ENCODE measurements at regions not wholly inside any gene's neighbourhood (a gene's known extent, or its start where the extent isn't known, plus 50 kb on each side); places are given as distances from the start of the nearest gene placed in this dataset.

GRCh38 chr10:131691481-131692090, 209.2 kb upstream of the PPP2R2D start:
- DNase-seq (ENCODE audit: low spot score in 2 of 2), result no peak

GRCh38 chr10:131692176-131692575, 208.6 kb upstream of the PPP2R2D start:
- no peak for ATAC-seq (replicated peaks; ENCODE audit: extremely low read depth, poor library complexity, severe bottlenecking)
- no peaks in the 10 kb centered on the region for H3K9me3 Mint-ChIP-seq
- no peaks in the 10 kb centered on the region for H3K4me1 Mint-ChIP-seq
- no peak overlapping the region for H3K4me3 Mint-ChIP-seq
- H3K27me3 Mint-ChIP-seq, result no peaks in the 10 kb centered on the region
- no peaks in the 10 kb centered on the region for H3K36me3 Mint-ChIP-seq (ENCODE audit: insufficient read depth)
- H3K27ac Mint-ChIP-seq (ENCODE audit: low read depth), result no peak overlapping the region
- no peak for DNase-seq (ENCODE audit: low spot score in 2 of 2)

More at GRCh38 chr10:131691481-131692090, 209.2 kb upstream of the PPP2R2D start:
- Mint-ChIP-seq H3K27ac (ENCODE audit: low read depth) (no peak overlapping the region), H3K9me3 (no peaks in the 10 kb centered on the region), H3K4me1 (no peaks in the 10 kb centered on the region), H3K27me3 (no peaks in the 10 kb centered on the region), H3K36me3 (ENCODE audit: insufficient read depth) (no peaks in the 10 kb centered on the region), H3K4me3 (no peak overlapping the region)
- ATAC-seq (replicated peaks; ENCODE audit: extremely low read depth, poor library complexity, severe bottlenecking), result no peak

DNA sequence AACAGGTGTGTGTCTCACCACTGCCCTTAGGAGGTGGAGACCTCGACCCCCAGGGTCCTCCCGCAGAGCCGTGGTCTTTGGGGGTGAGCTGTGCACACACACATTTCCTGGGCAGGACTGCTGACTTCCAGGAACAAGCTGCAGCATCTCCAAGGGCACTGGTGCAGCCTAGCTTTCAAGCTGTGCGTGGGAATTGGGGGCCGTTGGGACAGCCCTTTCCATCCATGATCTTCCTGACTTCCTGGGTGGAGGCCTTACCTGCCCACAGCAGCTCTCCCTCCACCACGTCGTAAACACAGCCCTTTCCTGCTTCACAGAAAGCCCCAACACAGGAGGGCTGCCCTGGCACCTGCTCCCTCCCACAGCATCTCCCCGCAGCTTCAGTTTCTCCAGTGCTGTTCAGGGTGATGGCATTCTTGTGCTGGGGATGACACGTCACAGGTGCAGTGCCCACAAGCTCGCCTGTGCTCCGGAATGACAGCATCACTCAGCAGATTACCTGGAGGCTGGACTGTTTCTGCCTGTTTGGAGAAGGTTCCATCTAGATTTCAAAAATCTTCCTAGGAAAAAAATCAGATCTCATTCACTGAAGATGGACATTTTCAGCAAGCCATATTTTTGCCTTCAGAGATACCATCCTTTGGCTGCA, 208.0 kb upstream of the PPP2R2D start:
- no peaks in the 10 kb centered on the region for H3K27me3 Mint-ChIP-seq
- no peak for DNase-seq (ENCODE audit: low spot score in 2 of 2)

GRCh38 chr10:131693766-131694165, 207.0 kb upstream of the PPP2R2D start:
- no peaks in the 10 kb centered on the region for H3K4me1 Mint-ChIP-seq
- H3K4me3 Mint-ChIP-seq, result no peak overlapping the region
- DNase-seq (ENCODE audit: low spot score in 2 of 2) (no peak), ATAC-seq (replicated peaks; ENCODE audit: extremely low read depth, poor library complexity, severe bottlenecking) (no peak)
- no peaks in the 10 kb centered on the region for H3K36me3 Mint-ChIP-seq (ENCODE audit: insufficient read depth)
- H3K27ac Mint-ChIP-seq (ENCODE audit: low read depth), result no peak overlapping the region
- H3K27me3 Mint-ChIP-seq, result no peaks in the 10 kb centered on the region
- no peaks in the 10 kb centered on the region for H3K9me3 Mint-ChIP-seq

More for the DNA sequence above, 208.0 kb upstream of the PPP2R2D start:
- H3K36me3 Mint-ChIP-seq (ENCODE audit: insufficient read depth), result no peaks in the 10 kb centered on the region
- no peaks in the 10 kb centered on the region for H3K4me1 Mint-ChIP-seq
- no peak overlapping the region for H3K27ac Mint-ChIP-seq (ENCODE audit: low read depth)
- ATAC-seq (replicated peaks; ENCODE audit: extremely low read depth, poor library complexity, severe bottlenecking), result no peak
- H3K9me3 Mint-ChIP-seq, result no peaks in the 10 kb centered on the region
- H3K4me3 Mint-ChIP-seq, result no peak overlapping the region

DNA sequence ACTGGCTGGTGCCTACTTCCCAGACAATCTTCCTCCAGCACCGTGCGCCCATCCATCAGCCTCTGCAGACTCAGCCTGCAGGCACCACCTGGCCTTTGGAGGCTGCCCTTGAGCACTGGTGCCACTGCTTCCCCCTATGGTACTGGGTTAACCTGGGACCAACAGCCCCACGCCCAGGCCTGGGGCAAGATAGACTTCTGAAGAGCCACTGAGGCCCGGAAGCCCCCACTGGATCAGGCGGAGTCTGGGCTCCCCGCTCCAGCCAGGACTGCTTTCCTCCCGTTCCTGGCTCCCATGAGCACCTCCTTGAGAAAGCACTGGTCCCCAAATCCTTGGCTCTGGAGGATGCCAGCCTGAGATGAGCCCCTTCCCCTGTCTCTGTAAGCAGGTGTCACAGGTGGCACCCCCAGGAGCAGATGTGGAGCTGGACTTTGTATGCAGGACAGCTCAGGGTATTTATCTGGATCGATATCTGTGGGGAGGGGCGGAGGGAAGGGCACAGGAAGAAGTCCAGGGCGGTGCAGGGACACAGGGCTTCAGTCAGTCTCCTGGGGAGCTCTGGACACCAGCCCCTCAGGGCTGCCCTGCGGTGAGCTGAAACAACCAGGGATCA, 206.5 kb upstream of the PPP2R2D start:
- DNase-seq (ENCODE audit: low spot score in 2 of 2) (no peak), ATAC-seq (replicated peaks; ENCODE audit: extremely low read depth, poor library complexity, severe bottlenecking) (no peak)
- no peaks in the 10 kb centered on the region for H3K4me1 Mint-ChIP-seq
- H3K27ac Mint-ChIP-seq (ENCODE audit: low read depth), result no peak overlapping the region
- H3K36me3 Mint-ChIP-seq (ENCODE audit: insufficient read depth), result no peaks in the 10 kb centered on the region
- H3K9me3 Mint-ChIP-seq, result no peaks in the 10 kb centered on the region
- H3K27me3 Mint-ChIP-seq, result no peaks in the 10 kb centered on the region
- H3K4me3 Mint-ChIP-seq, result no peak overlapping the region

DNA sequence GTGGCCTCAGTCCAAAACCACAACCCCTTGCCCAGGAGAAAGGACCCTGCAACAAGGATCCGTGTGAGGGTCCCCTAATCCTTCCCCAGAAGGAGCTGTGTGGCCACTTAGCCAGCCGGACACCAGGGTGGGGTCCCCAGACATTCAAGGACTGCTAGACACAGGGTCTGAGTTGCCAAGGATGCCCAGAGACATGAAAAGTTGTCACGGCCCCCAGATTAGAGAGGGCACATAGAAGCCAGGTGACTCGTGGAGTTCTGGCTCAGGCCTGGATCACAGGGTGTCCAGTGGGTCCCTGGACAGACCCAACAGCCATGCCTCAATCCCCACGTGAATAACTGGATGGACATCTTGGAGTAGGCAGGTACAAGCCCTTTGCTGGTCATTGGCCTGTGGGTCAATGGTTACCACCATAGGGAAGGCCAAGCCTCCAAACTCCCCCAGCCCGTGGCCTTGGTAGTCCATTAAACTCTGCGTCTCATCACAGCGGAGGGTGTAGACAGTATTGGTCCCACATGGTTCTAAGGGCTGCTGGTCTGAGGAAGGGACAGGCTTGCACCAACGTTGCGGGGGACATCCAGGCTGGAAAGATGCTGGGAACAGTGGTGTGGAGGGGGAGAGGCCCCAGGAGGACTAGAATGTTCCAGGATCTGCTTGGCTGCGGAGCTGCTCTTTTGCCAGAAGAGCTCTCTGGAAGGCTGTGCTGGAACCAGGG, 205.9 kb upstream of the PPP2R2D start:
- DNase-seq (ENCODE audit: low spot score in 2 of 2) (no peak), ATAC-seq (replicated peaks; ENCODE audit: extremely low read depth, poor library complexity, severe bottlenecking) (no peak)
- H3K36me3 Mint-ChIP-seq (ENCODE audit: insufficient read depth), result no peaks in the 10 kb centered on the region
- H3K27me3 Mint-ChIP-seq, result no peaks in the 10 kb centered on the region
- no peak overlapping the region for H3K4me3 Mint-ChIP-seq
- H3K4me1 Mint-ChIP-seq, result no peaks in the 10 kb centered on the region
- no peaks in the 10 kb centered on the region for H3K9me3 Mint-ChIP-seq
- no peak overlapping the region for H3K27ac Mint-ChIP-seq (ENCODE audit: low read depth)

DNA sequence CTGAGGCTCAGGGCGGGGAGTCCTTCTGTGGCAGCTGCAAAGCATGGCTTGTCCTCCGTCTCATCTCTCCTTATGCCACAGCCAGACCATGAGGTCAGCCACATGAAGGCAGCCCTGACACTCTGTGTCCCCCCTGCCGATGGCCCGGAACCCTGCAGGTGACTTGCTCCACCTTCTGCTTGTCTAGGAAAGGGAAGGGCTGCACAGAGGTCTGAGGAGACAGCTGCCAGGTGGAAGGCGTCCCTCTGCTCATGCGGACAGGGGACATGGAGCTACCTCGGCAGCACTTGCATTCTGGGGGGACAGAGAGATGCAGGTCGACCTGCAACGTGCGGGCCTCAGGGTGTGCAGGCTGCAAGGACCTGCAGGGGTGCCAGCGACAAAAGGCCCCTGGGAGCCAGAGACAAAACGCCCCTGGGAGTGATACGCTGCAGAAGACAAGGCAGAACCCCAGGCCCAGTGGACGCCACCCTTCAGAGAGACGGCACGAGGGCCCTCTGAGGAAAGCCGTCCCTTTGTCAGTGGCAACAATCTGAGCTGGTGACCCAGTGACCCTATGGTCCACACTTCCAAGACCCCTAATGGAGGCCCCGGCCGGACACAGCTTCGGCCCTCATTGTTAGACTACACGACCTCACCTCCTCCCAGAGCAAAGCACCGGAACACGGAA, 205.2 kb upstream of the PPP2R2D start:
- DNase-seq (ENCODE audit: low spot score in 2 of 2) (no peak), ATAC-seq (replicated peaks; ENCODE audit: extremely low read depth, poor library complexity, severe bottlenecking) (no peak)
- Mint-ChIP-seq H3K9me3 (no peaks in the 10 kb centered on the region), H3K4me3 (no peak overlapping the region), H3K36me3 (ENCODE audit: insufficient read depth) (no peaks in the 10 kb centered on the region), H3K27me3 (no peaks in the 10 kb centered on the region), H3K27ac (ENCODE audit: low read depth) (no peak overlapping the region), H3K4me1 (no peaks in the 10 kb centered on the region)

DNA sequence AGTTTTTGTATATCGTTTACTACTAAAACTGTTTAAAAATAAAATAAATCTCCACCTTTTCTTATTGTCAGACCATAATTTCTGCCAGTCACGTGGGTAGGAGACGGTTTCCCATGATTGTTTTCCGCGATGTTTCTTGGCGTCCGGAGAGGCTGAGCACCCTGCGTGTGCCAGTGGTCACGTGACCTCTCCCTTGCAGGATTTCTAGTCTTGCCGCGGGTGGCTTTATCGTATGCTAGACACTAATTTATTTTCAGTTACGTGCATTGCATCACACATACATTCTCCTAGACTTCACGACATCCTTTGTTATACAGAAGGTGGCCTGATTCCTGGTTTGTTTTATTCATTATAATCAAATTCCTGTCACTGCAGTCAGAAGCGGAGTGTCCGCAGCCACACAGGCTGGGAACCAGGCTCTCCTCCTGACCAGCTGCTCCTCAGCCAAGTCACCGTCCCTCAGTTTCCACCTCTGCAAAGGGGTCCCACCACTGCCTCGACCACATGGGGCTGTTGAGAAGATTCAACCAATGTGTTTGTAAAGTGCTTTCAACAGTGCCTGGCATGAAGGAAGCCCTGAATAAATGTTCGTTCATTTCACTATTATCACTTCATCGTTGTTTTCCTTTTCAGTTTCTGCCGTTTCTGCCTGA, 203.2 kb upstream of the PPP2R2D start:
- H3K9me3 Mint-ChIP-seq, result no peaks in the 10 kb centered on the region
- H3K4me3 Mint-ChIP-seq, result no peak overlapping the region
- H3K27ac Mint-ChIP-seq (ENCODE audit: low read depth), result no peak overlapping the region
- no peak for DNase-seq (ENCODE audit: low spot score in 2 of 2)
- ATAC-seq (replicated peaks; ENCODE audit: extremely low read depth, poor library complexity, severe bottlenecking), result no peak
- no peaks in the 10 kb centered on the region for H3K36me3 Mint-ChIP-seq (ENCODE audit: insufficient read depth)
- H3K27me3 Mint-ChIP-seq, result no peaks in the 10 kb centered on the region
- no peaks in the 10 kb centered on the region for H3K4me1 Mint-ChIP-seq

GRCh38 chr10:131698232-131698631, 202.6 kb upstream of the PPP2R2D start:
- Mint-ChIP-seq H3K36me3 (ENCODE audit: insufficient read depth) (no peaks in the 10 kb centered on the region), H3K27ac (ENCODE audit: low read depth) (no peak overlapping the region), H3K4me1 (no peaks in the 10 kb centered on the region), H3K9me3 (no peaks in the 10 kb centered on the region), H3K4me3 (no peak overlapping the region), H3K27me3 (no peaks in the 10 kb centered on the region)
- no peak for ATAC-seq (replicated peaks; ENCODE audit: extremely low read depth, poor library complexity, severe bottlenecking)
- DNase-seq (ENCODE audit: low spot score in 2 of 2), result no peak

DNA sequence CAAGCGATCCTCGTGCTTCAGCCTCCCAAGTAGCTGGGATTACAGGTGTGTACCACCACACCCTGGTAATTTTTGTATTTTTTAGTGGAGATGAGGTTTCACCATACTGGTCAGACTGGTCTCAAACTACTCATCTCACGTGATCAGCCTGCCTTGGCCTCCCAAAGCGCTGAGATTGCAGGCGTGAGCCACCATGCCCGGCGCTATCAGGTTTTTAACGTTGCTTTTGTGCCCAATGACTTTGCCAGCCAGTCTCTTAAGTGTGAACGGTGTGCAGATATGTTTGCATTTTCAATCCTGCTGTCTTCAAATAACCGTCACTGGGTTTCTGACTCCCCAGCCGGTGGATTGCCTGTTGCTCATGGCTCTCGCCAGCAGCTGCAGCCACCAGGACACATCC, 201.8 kb upstream of the PPP2R2D start:
- ATAC-seq (replicated peaks; ENCODE audit: extremely low read depth, poor library complexity, severe bottlenecking), result no peak
- no peak for DNase-seq (ENCODE audit: low spot score in 2 of 2)
- H3K36me3 Mint-ChIP-seq (ENCODE audit: insufficient read depth), result no peaks in the 10 kb centered on the region

DNA sequence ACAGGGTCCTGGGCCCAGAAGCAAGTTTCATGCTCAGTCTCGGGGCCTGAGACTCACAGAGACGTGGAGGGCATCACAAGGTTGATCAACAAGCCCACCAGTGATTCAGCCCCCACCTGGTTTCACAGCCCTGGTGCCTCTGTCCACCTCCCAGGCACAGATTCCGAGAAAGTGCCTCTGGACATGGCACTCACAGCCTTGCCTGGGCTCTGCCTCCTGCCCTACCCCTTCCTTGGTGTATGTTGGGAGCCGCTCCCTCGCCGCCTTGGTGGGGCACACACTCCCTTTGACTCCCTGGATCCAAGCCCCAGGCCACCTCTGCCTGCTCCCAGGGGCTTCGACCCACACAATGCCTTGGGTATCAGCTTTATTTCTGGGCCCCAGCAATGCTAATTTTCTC, 200.8 kb upstream of the PPP2R2D start:
- DNase-seq (ENCODE audit: low spot score in 2 of 2) (no peak), ATAC-seq (replicated peaks; ENCODE audit: extremely low read depth, poor library complexity, severe bottlenecking) (no peak)
- Mint-ChIP-seq H3K27me3 (no peaks in the 10 kb centered on the region), H3K9me3 (no peaks in the 10 kb centered on the region), H3K4me1 (no peaks in the 10 kb centered on the region), H3K4me3 (no peak overlapping the region), H3K36me3 (ENCODE audit: insufficient read depth) (no peaks in the 10 kb centered on the region), H3K27ac (ENCODE audit: low read depth) (no peak overlapping the region)

More for the DNA sequence above, 201.8 kb upstream of the PPP2R2D start:
- Mint-ChIP-seq H3K27ac (ENCODE audit: low read depth) (no peak overlapping the region), H3K4me1 (no peaks in the 10 kb centered on the region), H3K27me3 (no peaks in the 10 kb centered on the region), H3K9me3 (no peaks in the 10 kb centered on the region), H3K4me3 (no peak overlapping the region)

DNA sequence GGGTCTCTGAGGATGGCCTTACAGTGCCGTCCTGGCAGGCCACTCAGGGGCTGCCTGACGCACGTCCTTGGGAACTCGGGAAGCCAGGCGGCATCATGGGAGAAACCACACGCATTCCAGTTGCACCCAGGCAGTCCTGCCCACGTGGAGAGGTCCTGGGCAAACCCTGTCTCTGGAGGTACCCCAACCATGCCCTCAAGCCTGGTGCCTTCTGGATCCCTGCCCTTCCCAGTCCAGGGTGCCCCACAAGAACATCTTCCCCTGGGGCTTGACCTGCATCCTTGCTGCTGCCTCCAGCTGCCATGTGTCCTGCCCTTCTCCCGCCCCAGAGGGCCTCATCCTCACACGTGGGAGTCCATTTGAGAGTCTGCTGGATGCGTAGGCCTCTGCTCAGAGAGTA, 200.3 kb upstream of the PPP2R2D start:
- no peak overlapping the region for H3K27ac Mint-ChIP-seq (ENCODE audit: low read depth)
- H3K27me3 Mint-ChIP-seq, result no peaks in the 10 kb centered on the region
- no peaks in the 10 kb centered on the region for H3K4me1 Mint-ChIP-seq
- DNase-seq (ENCODE audit: low spot score in 2 of 2) (no peak), ATAC-seq (replicated peaks; ENCODE audit: extremely low read depth, poor library complexity, severe bottlenecking) (no peak)
- H3K9me3 Mint-ChIP-seq, result no peaks in the 10 kb centered on the region
- H3K4me3 Mint-ChIP-seq, result no peak overlapping the region
- no peaks in the 10 kb centered on the region for H3K36me3 Mint-ChIP-seq (ENCODE audit: insufficient read depth)
